ENCODE measurements at regions not wholly inside any gene's neighbourhood (a gene's known extent, or its start where the extent isn't known, plus 50 kb on each side); places are given as distances from the start of the nearest gene placed in this dataset.

DNA sequence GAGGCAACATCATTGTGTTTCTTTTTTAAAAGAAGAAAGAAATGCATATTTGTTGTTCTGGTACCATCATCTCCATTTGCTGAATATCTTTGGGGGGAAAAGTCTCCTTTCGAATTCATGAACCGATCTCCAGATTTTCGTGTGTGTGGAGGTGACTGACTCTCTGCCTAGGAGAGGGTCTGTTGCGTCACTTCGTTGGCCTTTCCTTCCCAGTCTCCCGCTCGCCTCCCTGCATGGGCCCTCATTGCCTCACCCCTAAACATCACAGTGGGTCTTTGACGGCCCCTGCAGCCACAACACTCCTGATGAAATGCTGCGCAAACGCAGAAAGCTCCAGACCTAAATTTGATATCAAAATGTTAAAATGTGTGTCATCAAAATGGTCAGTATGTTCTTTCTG, 103.2 kb upstream of the RALGPS2 start:
- WGBS, 2 donors: 88 to 92% methylated on average over 10 of the region's 10 CpGs

DNA sequence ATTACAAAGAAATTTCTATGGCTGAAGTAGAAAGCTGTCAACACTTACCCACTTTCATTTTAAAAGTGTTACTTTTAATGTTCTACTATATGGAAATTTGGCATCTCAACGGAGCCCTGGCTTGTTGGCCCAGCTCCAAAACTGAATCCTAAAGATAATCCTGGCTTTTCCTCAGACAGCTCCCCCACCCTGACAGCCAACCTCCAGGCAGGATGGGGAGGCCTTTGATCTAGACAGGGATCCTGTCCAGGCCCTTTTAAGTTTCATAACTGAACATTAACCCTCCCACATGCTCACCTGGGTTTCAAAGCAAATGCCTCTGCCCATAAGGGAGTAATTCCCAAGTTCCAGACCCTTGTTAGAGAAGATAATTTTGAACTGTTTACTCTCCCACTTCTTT, 99.3 kb upstream of the RALGPS2 start:
- ATAC-seq (ENCODE audit: insufficient read depth, low FRiP score) (no peak), DNase-seq (peak in 1 of 3 donors; percentile 37)
- H3K27me3 ChIP-seq (ENCODE audit: control insufficient read depth in 3 of 3, insufficient read depth in 3 of 3, low read length in 2 of 3): no peaks in the 10 kb centered on the region
- 32 to 60% methylated on average over 1 of the region's 1 CpG for WGBS, 2 donors
- peaks cover 0 to 10% (median 0%) of the 10 kb centered on the region in 5 donors for H3K4me1 ChIP-seq (ENCODE audit: control insufficient read depth in 5 of 5, insufficient read depth in 5 of 5, low read length in 5 of 5)
- H3K4me3 ChIP-seq: no peak overlapping the region
- no peaks in the 10 kb centered on the region for H3K36me3 ChIP-seq (ENCODE audit: control insufficient read depth in 4 of 4, insufficient read depth in 4 of 4, low read length in 4 of 4)
- H3K9ac ChIP-seq (ENCODE audit: insufficient read depth in 1 of 2, low read length in 2 of 2): no peak overlapping the region
- no peak overlapping the region for H3K27ac ChIP-seq (ENCODE audit: low read depth in 1 of 2, low read length in 1 of 2)
- TF ChIP-seq, protein P1, sequence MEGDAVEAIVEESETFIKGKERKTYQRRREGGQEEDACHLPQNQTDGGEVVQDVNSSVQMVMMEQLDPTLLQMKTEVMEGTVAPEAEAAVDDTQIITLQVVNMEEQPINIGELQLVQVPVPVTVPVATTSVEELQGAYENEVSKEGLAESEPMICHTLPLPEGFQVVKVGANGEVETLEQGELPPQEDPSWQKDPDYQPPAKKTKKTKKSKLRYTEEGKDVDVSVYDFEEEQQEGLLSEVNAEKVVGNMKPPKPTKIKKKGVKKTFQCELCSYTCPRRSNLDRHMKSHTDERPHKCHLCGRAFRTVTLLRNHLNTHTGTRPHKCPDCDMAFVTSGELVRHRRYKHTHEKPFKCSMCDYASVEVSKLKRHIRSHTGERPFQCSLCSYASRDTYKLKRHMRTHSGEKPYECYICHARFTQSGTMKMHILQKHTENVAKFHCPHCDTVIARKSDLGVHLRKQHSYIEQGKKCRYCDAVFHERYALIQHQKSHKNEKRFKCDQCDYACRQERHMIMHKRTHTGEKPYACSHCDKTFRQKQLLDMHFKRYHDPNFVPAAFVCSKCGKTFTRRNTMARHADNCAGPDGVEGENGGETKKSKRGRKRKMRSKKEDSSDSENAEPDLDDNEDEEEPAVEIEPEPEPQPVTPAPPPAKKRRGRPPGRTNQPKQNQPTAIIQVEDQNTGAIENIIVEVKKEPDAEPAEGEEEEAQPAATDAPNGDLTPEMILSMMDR (IDR thresholded peaks at IDR 0.05; ENCODE audit: control extremely low read depth, extremely low read depth): no peak
- H3K9me3 ChIP-seq (ENCODE audit: control insufficient read depth in 4 of 4, insufficient read depth in 3 of 4, low read length in 3 of 4): peaks cover 0 to under 1% (median 0%) of the 10 kb centered on the region in 4 donors

More for the DNA sequence above, 103.2 kb upstream of the RALGPS2 start:
- no peak overlapping the region for H3K27ac ChIP-seq (ENCODE audit: low read depth in 1 of 2, low read length in 1 of 2)
- DNase-seq (no peak), ATAC-seq (ENCODE audit: insufficient read depth, low FRiP score) (no peak)
- H3K36me3 ChIP-seq (ENCODE audit: control insufficient read depth in 4 of 4, insufficient read depth in 4 of 4, low read length in 4 of 4): no peaks in the 10 kb centered on the region
- H3K4me3 ChIP-seq: no peak overlapping the region
- H3K4me1 ChIP-seq (ENCODE audit: control insufficient read depth in 5 of 5, insufficient read depth in 5 of 5, low read length in 5 of 5): peaks cover 0 to 4% (median 0%) of the 10 kb centered on the region in 5 donors
- no peaks in the 10 kb centered on the region for H3K27me3 ChIP-seq (ENCODE audit: control insufficient read depth in 3 of 3, insufficient read depth in 3 of 3, low read length in 2 of 3)
- H3K9me3 ChIP-seq (ENCODE audit: control insufficient read depth in 4 of 4, insufficient read depth in 3 of 4, low read length in 3 of 4): peaks cover 0 to 2% (median 0%) of the 10 kb centered on the region in 4 donors
- TF ChIP-seq, protein P1 (IDR thresholded peaks at IDR 0.05; ENCODE audit: control extremely low read depth, extremely low read depth): no peak
- no peak overlapping the region for H3K9ac ChIP-seq (ENCODE audit: insufficient read depth in 1 of 2, low read length in 2 of 2)

DNA sequence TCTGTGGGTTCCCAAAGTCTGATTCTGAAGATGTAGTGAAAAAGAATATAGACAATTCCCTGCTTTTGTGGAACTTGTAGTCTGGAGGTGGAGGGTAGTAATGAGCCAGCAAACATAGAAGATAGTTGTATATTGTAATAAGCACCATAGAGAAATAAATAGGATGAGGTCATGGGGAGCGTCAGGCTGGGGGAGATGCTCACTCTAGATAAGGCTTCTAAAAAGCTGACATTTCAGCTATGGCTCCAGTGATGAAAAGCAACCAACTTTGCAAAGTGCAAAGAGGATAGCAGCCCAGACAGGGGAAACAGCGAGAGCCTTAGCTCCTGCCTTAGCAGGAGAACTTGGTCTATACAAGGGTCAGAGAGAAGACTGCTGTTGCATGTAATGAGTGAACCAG, 98.0 kb upstream of the RALGPS2 start:
- no peak for ATAC-seq (ENCODE audit: insufficient read depth, low FRiP score)
- TF ChIP-seq, protein P1 (IDR thresholded peaks at IDR 0.05; ENCODE audit: control extremely low read depth, extremely low read depth): no peak
- Histone ChIP-seq H3K36me3 (ENCODE audit: control insufficient read depth in 4 of 4, insufficient read depth in 4 of 4, low read length in 4 of 4) (no peaks in the 10 kb centered on the region), H3K9me3 (ENCODE audit: control insufficient read depth in 4 of 4, insufficient read depth in 3 of 4, low read length in 3 of 4) (no peaks in the 10 kb centered on the region), H3K9ac (ENCODE audit: insufficient read depth in 1 of 2, low read length in 2 of 2) (no peak overlapping the region), H3K4me3 (no peak overlapping the region), H3K4me1 (ENCODE audit: control insufficient read depth in 5 of 5, insufficient read depth in 5 of 5, low read length in 5 of 5) (peaks cover 0 to 10% (median 0%) of the 10 kb centered on the region in 5 donors), H3K27me3 (ENCODE audit: control insufficient read depth in 3 of 3, insufficient read depth in 3 of 3, low read length in 2 of 3) (no peaks in the 10 kb centered on the region), H3K27ac (ENCODE audit: low read depth in 1 of 2, low read length in 1 of 2) (no peak overlapping the region)
- WGBS, 2 donors: 85 to 92% methylated on average over 2 of the region's 2 CpGs
- no peak for DNase-seq

DNA sequence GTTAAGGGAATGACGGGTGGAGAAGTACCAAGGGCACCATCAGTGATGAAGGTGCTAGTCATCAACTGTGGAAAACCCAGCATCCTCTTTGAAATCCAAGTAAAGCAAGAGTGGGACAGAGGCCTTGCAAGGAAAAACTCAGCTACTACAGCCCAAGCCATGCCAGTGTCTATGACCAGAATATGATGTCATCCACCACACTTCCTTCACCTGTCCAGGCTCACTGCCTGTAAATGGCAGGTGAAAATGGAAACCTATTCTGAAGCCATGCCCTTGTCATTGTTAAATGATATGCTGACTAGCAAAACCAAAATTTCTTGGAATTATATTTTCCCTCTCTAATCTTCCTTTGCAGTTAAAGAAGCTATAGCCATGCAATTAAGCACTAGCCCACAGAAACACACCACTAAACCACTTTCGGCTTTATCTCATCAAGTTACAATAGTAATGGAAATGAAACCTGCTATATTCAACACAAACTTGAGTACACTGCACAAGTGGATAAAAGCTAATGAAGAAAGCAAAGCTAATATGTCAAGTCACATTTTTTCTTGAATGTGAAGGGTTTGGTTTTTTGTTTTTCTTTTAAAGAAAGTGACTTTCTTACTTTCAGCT, 96.3 kb upstream of the RALGPS2 start:
- WGBS, 2 donors: 87 to 90% methylated on average over 2 of the region's 2 CpGs

More for the DNA sequence above, 96.3 kb upstream of the RALGPS2 start:
- H3K27me3 ChIP-seq (ENCODE audit: control insufficient read depth in 3 of 3, insufficient read depth in 3 of 3, low read length in 2 of 3): no peaks in the 10 kb centered on the region
- peaks cover 0 to 10% (median 0%) of the 10 kb centered on the region in 5 donors for H3K4me1 ChIP-seq (ENCODE audit: control insufficient read depth in 5 of 5, insufficient read depth in 5 of 5, low read length in 5 of 5)
- DNase-seq: no peak
- no peaks in the 10 kb centered on the region for H3K9me3 ChIP-seq (ENCODE audit: control insufficient read depth in 4 of 4, insufficient read depth in 3 of 4, low read length in 3 of 4)
- TF ChIP-seq, protein P1 (IDR thresholded peaks at IDR 0.05; ENCODE audit: control extremely low read depth, extremely low read depth): no peak
- ATAC-seq (ENCODE audit: insufficient read depth, low FRiP score): no peak
- H3K36me3 ChIP-seq (ENCODE audit: control insufficient read depth in 4 of 4, insufficient read depth in 4 of 4, low read length in 4 of 4): no peaks in the 10 kb centered on the region
- no peak overlapping the region for H3K27ac ChIP-seq (ENCODE audit: low read depth in 1 of 2, low read length in 1 of 2)
- no peak overlapping the region for H3K9ac ChIP-seq (ENCODE audit: insufficient read depth in 1 of 2, low read length in 2 of 2)
- H3K4me3 ChIP-seq: no peak overlapping the region

All from lung (tissue), 11 donors.